GM12864 (cell line): ENCODE measurements at regions not wholly inside any gene's neighbourhood (a gene's known extent, or its start where the extent isn't known, plus 50 kb on each side); places are given as distances from the start of the nearest gene placed in this dataset.
"Not testable (repeated sequence)": the region's sequence is repeated elsewhere in the genome, so short reads cannot be mapped to it uniquely, and the experiment has no call there.

ENCODE experiments used
- DNase-seq: peaks from one replicate; pipeline ENCODE4 v3.0.0-alpha.2; 2011; ENCODE audit warnings: low read depth
- H3K4me3 ChIP-seq: 2 replicates; pipeline ENCODE4 v1.5.1; 2011; ENCODE audit warnings: mild to moderate bottlenecking, low read depth, low read length, control low read depth
- TF ChIP-seq, protein P1 (sequence below): IDR thresholded peaks from 2 replicates; pipeline ENCODE4 v1.5.1; 2011; ENCODE audit warnings: low read depth, mild to moderate bottlenecking, moderate library complexity, low read length, control low read depth, inconsistent platforms; ENCODE audit errors: missing control alignments

DNA sequence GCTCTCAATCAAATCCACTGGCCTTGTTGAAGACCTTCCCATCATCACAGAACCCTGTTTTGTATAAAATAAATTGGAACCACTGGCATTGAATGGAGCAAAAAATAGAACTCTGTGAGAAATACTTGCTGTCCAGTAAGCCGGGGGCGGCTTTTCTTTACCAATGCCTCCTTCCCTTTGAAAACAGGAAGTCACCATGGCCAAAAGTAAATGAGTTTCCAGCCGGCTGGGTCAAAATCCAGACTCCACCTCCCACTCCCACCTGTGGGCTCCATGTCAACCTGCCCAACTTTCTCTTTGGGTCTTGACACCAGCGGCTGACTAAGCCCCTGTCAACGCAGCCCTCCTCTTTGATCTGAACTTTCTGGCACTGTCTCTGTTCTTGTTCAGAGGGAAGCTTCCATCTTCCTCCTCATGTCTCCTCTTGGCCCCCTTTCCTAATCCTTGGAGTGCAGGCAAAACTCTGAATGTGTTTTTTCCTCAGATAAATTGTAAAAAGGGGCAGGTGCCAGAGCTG is 95.2 kb downstream of the TFAP2C start:
- no peak overlapping the region for H3K4me3 ChIP-seq
- TF ChIP-seq, protein P1, sequence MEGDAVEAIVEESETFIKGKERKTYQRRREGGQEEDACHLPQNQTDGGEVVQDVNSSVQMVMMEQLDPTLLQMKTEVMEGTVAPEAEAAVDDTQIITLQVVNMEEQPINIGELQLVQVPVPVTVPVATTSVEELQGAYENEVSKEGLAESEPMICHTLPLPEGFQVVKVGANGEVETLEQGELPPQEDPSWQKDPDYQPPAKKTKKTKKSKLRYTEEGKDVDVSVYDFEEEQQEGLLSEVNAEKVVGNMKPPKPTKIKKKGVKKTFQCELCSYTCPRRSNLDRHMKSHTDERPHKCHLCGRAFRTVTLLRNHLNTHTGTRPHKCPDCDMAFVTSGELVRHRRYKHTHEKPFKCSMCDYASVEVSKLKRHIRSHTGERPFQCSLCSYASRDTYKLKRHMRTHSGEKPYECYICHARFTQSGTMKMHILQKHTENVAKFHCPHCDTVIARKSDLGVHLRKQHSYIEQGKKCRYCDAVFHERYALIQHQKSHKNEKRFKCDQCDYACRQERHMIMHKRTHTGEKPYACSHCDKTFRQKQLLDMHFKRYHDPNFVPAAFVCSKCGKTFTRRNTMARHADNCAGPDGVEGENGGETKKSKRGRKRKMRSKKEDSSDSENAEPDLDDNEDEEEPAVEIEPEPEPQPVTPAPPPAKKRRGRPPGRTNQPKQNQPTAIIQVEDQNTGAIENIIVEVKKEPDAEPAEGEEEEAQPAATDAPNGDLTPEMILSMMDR, result no peak
- DNase-seq, result no peak

DNA sequence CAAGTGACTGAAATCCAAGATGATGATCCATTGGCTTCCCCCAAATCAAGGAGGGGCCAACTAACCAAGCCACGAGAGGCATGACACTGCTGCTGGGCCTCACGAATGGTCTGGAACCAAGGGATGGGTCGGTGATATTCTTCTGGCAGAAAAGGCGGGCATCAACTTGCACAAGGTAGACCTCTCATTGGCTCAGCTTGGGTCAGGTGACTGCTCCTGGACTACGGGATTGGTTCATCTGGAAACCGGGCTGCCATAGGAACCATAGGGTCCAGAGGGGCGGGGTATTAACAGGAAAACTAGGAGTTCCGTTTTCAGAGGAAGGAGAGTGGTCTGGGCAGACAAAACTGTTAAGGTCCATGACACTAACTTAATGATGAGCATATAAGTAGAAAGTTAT is 100.9 kb downstream of the TFAP2C start:
- TF ChIP-seq, protein P1, result no peak
- H3K4me3 ChIP-seq, result no peak overlapping the region
- DNase-seq, result no peak

DNA sequence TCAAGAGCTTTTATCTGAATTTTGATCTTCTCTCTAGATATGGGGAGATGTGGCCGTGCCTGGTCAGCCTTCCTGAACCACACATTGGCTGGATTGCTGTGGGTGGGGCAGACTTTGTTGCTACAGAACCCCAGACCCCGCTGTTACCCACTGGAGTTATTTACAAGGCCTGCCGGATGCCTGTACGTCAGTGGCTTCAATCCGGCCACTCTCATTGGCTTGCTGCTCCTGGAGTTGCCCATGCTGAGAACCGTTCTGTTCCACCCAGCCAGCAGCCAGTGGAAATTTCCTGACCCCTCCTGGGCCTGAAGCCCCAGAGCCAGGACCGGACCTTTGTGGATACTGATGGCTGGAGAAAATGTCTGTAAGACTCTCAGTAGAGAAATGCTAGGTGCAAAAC is 101.9 kb downstream of the TFAP2C start:
- H3K4me3 ChIP-seq, result no peak overlapping the region
- TF ChIP-seq, protein P1, result no peak
- DNase-seq, result no peak

DNA sequence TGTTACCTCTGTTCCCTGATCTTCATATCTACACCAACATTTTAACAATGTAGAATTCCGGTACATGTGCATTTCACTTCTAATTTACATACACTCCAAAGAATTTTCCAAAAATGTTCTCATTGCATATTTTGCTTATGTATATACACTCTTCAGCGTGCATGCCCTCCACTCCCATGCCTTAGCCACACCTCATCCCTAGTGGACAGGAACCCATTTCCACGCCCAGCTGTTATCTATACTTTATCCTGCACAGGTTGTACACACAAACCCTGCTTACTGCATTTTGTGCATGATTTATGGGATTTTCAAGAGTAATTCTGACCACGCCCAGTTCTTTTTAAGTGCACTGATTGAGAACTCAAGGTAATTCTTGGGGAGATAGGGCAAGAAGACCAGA is 102.4 kb downstream of the TFAP2C start:
- no peak overlapping the region for H3K4me3 ChIP-seq
- DNase-seq, result no peak
- TF ChIP-seq, protein P1, result no peak

DNA sequence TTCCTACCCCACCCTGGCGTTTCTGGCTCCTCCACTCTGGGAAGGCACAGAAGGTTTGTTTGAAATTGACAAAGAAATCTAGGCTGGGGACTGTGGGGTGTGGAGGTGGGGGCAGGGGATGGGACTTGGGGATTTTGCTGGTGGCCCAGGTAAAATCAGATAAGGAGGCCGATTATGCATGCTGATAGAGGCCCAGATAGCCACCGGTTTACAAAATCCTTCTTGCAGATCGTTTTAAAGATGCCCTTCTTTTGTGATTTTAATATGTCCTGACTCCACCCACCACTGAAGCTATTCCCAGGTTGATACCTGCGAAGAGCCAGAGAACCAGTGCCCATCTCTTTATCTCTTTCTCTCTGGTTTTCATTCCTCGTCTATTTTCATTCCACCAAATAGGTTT is 104.9 kb downstream of the TFAP2C start:
- H3K4me3 ChIP-seq, result no peak overlapping the region

DNA sequence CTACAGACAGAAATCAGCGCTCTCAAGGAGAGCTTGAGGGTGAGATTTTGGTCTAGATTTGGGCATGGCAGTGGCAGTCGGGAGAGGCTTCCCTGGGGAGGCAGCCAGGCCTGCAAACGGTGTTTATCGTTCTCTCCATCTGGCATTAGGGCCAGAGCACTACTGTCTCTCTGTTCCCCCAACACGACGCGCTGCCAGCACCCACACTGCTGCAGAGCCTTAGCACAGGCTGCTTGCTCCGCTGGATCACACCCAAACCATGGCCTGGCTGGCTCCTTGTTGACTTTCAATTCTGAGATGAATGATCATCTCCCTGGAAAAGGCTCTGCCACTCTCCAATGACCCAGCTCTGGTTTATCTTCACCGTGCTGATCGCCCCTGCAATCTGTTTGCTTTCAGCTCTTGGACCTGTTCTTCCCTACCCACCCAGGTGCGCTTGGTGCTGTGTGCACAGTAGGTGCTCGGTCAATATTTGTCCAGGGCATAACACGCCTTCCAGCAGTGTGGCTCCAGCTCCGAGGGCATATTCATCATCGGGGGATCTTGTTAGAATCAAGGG is 106.1 kb downstream of the TFAP2C start:
- TF ChIP-seq, protein P1, result no peak
- no peak for DNase-seq
- no peak overlapping the region for H3K4me3 ChIP-seq

More for the DNA sequence above, 104.9 kb downstream of the TFAP2C start:
- no peak for DNase-seq
- TF ChIP-seq, protein P1, result no peak

DNA sequence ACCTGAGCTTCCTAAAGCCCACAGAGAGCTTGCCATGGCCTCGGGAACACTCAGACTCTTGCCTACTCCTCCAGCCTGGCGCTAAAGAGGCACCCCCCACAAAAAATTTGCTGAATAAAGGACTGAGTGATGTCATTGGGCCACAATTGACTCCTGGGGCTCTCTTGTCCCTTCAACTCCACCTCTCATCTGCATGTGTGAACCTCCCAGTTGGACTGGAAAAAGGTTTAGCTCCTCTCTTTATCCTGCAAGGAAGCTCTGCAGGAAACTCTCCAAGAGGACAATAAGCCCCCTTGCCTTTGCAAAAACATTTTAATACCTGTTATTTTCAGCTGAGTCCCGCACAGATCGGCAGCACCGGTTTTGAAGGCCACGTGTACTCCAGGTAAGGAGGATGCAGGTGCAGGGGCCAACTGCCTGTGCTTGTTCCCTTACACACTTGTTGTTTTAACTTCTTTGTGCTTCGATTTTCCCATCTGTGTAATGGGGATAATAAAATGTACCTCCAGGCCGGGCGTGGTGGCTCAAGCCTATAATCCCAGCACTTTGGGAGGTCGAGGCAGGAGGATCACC is 107.3 kb downstream of the TFAP2C start:
- no peak for DNase-seq
- TF ChIP-seq, protein P1, result no peak
- H3K4me3 ChIP-seq, result no peak overlapping the region

DNA sequence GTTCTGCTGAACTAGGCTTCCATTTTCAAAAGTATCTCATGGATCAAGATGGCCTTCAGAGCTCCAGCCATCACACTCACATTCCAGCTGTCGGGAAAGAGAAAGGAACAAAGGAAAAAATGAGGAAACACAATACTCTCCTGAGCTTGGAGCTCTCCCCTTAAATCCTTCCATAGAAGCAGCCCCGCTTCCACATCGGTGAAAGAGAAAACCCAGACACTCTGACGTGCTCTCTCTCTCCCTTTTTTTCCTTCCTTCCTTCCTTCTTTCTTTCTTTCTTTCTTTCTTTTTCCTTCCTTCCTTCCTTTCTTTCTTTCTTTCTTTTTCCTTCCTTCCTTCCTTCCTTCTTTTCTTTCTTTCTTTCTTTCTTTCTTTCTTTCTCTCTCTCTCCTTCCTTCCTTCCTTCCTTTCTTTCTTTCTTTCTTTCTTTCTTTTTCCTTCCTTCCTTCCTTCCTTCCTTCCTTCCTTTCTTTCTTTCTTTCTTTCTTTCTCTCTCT is 115.3 kb downstream of the TFAP2C start:
- not testable (repeated sequence) for DNase-seq, H3K4me3 ChIP-seq
